ENCODE measurements at regions not wholly inside any gene's neighbourhood (a gene's known extent, or its start where the extent isn't known, plus 50 kb on each side); places are given as distances from the start of the nearest gene placed in this dataset.
A peak's percentile ranks its signal among the peaks of the same experiment; 100 is the strongest.

DNA sequence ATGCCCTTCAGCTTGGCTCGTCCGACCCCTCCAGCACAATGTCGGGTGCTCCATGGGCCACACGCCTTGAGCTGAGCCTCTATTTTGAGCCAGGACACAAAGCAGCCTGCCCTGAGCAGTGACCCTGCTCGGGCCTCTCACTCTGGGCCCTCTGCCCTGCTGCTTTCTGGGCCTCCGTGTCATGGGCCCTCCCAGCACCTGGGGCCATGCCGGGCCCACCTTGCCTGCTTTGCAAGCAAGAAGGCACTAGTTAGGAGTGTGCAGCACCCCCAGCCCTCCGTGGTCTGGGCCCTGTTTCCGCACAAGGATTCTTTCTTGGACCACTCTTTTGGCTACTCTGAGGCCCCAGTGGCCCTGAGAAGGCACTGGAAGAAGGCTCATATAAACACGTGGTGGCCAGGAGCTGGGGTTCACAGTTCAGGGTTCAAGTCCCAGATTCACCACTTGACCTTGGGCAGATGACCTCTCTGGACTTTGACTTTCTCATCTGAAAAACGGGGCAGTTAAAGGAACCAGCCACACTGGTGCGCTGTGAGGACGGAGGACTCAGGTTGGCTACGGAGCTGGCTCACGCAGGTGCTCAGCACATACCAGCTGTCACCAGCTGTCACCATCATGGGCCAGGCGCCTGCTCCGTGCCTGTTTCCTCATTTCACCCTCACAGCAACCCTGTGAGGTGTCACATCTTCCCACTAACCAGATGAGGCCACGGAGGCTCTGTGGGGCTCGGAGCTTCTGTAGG lies 166.0 kb upstream of the GSE1 start (continued):
- TF ChIP-seq, protein P1, sequence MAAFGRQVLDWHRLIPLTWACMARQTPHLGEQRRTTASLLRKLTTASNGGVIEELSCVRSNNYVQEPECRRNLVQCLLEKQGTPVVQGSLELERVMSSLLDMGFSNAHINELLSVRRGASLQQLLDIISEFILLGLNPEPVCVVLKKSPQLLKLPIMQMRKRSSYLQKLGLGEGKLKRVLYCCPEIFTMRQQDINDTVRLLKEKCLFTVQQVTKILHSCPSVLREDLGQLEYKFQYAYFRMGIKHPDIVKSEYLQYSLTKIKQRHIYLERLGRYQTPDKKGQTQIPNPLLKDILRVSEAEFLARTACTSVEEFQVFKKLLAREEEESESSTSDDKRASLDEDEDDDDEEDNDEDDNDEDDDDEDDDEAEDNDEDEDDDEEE (CRISPR knock-in tag; IDR thresholded peaks at IDR 0.05) = no peak
- TF ChIP-seq FOSL2 (CRISPR knock-in tag; IDR thresholded peaks at IDR 0.05) (no peak), ZNF382 (CRISPR knock-in tag; IDR thresholded peaks at IDR 0.05; ENCODE audit: borderline replicate concordance) (no peak), KDM5B (CRISPR knock-in tag; IDR thresholded peaks at IDR 0.05; ENCODE audit: borderline replicate concordance) (0 out of 2 replicates have a peak, but pooled peaks have one; percentile 27), ZMYM4 (CRISPR knock-in tag; IDR thresholded peaks at IDR 0.05) (0 out of 2 replicates have a peak, but pooled peaks have one; percentile 37), ZNF547 (CRISPR knock-in tag; IDR thresholded peaks at IDR 0.05) (no peak), TAF1 (CRISPR knock-in tag; IDR thresholded peaks at IDR 0.05) (no peak), ZNF138 (CRISPR knock-in tag; IDR thresholded peaks at IDR 0.05; ENCODE audit: low read depth) (no peak), MYC (CRISPR knock-in tag; IDR thresholded peaks at IDR 0.05; ENCODE audit: borderline replicate concordance) (peak; percentile 36; the same call in 1 of the 2 replicates), KLF13 (CRISPR knock-in tag; IDR thresholded peaks at IDR 0.05) (no peak), ERF (CRISPR knock-in tag; IDR thresholded peaks at IDR 0.05) (0 out of 2 replicates have a peak, but pooled peaks have one; percentile 22), ZNF570 (CRISPR knock-in tag; IDR thresholded peaks at IDR 0.05; ENCODE audit: borderline replicate concordance) (no peak), SOX13 (IDR thresholded peaks at IDR 0.05) (no peak), SOX13 (CRISPR knock-in tag; conservative IDR thresholded peaks at IDR 0.05 in 1 of 2, IDR thresholded peaks at IDR 0.05 in 1 of 2) (no peak), SMC3 (IDR thresholded peaks at IDR 0.05; ENCODE audit: low read length) (0 out of 2 replicates have a peak, but pooled peaks have one; percentile 2), ZNF75D (CRISPR knock-in tag; IDR thresholded peaks at IDR 0.05; ENCODE audit: borderline replicate concordance) (no peak), CBX1 (IDR thresholded peaks at IDR 0.05; ENCODE audit: low read depth) (no peak), MIXL1 (CRISPR knock-in tag; IDR thresholded peaks at IDR 0.05) (no peak), KDM2A (CRISPR knock-in tag; IDR thresholded peaks at IDR 0.05; ENCODE audit: borderline replicate concordance, low read depth) (0 out of 2 replicates have a peak, but pooled peaks have one; percentile 2), HDAC2 (CRISPR knock-in tag; IDR thresholded peaks at IDR 0.05) (0 out of 2 replicates have a peak, but pooled peaks have one; percentile 26), ZNF83 (CRISPR knock-in tag; IDR thresholded peaks at IDR 0.05; ENCODE audit: borderline replicate concordance) (0 out of 2 replicates have a peak, but pooled peaks have one; percentile 39)
- TF ChIP-seq, protein P2, sequence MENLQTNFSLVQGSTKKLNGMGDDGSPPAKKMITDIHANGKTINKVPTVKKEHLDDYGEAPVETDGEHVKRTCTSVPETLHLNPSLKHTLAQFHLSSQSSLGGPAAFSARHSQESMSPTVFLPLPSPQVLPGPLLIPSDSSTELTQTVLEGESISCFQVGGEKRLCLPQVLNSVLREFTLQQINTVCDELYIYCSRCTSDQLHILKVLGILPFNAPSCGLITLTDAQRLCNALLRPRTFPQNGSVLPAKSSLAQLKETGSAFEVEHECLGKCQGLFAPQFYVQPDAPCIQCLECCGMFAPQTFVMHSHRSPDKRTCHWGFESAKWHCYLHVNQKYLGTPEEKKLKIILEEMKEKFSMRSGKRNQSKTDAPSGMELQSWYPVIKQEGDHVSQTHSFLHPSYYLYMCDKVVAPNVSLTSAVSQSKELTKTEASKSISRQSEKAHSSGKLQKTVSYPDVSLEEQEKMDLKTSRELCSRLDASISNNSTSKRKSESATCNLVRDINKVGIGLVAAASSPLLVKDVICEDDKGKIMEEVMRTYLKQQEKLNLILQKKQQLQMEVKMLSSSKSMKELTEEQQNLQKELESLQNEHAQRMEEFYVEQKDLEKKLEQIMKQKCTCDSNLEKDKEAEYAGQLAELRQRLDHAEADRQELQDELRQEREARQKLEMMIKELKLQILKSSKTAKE (CRISPR knock-in tag; IDR thresholded peaks at IDR 0.05; ENCODE audit: borderline replicate concordance) = no peak
- TF ChIP-seq, protein P3, sequence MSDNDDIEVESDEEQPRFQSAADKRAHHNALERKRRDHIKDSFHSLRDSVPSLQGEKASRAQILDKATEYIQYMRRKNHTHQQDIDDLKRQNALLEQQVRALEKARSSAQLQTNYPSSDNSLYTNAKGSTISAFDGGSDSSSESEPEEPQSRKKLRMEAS (IDR thresholded peaks at IDR 0.05) = peak; percentile 57
- TF ChIP-seq, protein P4, sequence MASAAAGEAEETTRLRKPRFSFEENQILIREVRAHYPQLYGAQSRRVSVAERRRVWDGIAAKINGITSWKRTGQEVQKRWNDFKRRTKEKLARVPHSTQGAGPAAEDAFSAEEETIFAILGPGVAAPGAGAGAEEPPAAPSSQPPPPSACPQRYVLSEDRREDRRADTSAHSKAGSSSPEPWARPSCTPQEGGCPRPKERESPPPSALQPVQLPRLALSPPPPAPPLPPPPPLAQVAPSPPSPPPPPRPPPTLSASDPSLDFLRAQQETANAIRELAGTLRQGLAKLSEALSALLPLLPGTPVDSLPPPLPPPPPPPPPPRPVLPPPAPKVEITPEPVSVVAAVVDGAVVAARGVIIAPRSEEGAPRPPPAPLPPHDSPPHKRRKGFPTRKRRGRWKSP (CRISPR knock-in tag; IDR thresholded peaks at IDR 0.05) = no peak
